ENCODE measurements at regions not wholly inside any gene's neighbourhood (a gene's known extent, or its start where the extent isn't known, plus 50 kb on each side); places are given as distances from the start of the nearest gene placed in this dataset.

GRCh38 chr17:51395621-51396020 lies 135.3 kb downstream of the UTP18 start:
- no peak overlapping the region for H3K4me3 ChIP-seq
- TF ChIP-seq POLR2AphosphoS5 (IDR thresholded peaks at IDR 0.05) = no peak
- no peaks in the 10 kb centered on the region for H3K9me3 ChIP-seq
- no peaks in the 10 kb centered on the region for H3K4me1 ChIP-seq
- intact Hi-C loops (cut with DNase I; ENCODE audit: low total_unique reads) = no loop called here
- WGBS, 5 donors = 87 to 95% (median 88%) methylated on average over 6 of the region's 6 CpGs
- no peaks in the 10 kb centered on the region for H3K36me3 ChIP-seq
- no peak for DNase-seq
- H3K27me3 ChIP-seq (replicated peaks in 1 of 7) = peaks cover 0 to 7% (median 0%) of the 10 kb centered on the region in 7 donors
- no peak overlapping the region for H3K27ac ChIP-seq

GRCh38 chr17:51397361-51398127 lies 137.2 kb downstream of the UTP18 start:
- WGBS, 5 donors = 70 to 83% (median 72%) methylated on average over 8 of the region's 8 CpGs
- H3K27ac ChIP-seq = no peak overlapping the region
- no peak for DNase-seq
- H3K4me3 ChIP-seq = no peak overlapping the region
- H3K9me3 ChIP-seq = no peaks in the 10 kb centered on the region
- H3K4me1 ChIP-seq = no peaks in the 10 kb centered on the region
- intact Hi-C loops (cut with DNase I; ENCODE audit: low total_unique reads) = no loop called here
- H3K36me3 ChIP-seq = no peaks in the 10 kb centered on the region
- TF ChIP-seq POLR2AphosphoS5 (IDR thresholded peaks at IDR 0.05) = no peak
- no peak for TF ChIP-seq POLR2A (IDR thresholded peaks at IDR 0.05)
- TF ChIP-seq, protein P1, sequence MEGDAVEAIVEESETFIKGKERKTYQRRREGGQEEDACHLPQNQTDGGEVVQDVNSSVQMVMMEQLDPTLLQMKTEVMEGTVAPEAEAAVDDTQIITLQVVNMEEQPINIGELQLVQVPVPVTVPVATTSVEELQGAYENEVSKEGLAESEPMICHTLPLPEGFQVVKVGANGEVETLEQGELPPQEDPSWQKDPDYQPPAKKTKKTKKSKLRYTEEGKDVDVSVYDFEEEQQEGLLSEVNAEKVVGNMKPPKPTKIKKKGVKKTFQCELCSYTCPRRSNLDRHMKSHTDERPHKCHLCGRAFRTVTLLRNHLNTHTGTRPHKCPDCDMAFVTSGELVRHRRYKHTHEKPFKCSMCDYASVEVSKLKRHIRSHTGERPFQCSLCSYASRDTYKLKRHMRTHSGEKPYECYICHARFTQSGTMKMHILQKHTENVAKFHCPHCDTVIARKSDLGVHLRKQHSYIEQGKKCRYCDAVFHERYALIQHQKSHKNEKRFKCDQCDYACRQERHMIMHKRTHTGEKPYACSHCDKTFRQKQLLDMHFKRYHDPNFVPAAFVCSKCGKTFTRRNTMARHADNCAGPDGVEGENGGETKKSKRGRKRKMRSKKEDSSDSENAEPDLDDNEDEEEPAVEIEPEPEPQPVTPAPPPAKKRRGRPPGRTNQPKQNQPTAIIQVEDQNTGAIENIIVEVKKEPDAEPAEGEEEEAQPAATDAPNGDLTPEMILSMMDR (IDR thresholded peaks at IDR 0.05 in 8 of 11, conservative IDR thresholded peaks at IDR 0.05 in 3 of 11) = no peak
- H3K27me3 ChIP-seq (replicated peaks in 1 of 7) = peaks cover 0 to 4% (median 0%) of the 10 kb centered on the region in 7 donors

DNA sequence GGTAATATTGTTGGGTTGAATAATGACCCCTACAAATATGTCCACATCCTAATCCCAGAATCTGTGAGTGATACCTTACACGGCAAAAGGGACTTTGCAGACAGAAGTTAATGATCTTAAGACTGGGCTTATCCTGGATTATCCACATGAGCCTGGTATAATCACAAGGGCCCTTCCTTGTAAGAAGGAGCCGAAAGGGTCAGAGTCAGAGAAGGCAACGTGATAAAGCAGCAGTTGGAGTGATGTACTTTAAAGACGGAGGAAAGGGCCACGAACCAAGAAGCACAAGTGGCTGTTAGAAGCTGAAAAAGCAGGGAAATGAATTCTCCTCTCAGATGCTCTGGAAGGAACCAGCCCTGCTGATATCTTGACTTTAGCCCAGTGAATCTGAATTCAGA lies 137.8 kb downstream of the UTP18 start:
- no peak overlapping the region for H3K27ac ChIP-seq
- H3K27me3 ChIP-seq (replicated peaks in 1 of 7) = peaks cover 0 to 4% (median 0%) of the 10 kb centered on the region in 7 donors
- no peaks in the 10 kb centered on the region for H3K4me1 ChIP-seq
- WGBS, 5 donors = 70 to 91% (median 84%) methylated on average over 5 of the region's 5 CpGs
- no peak for DNase-seq
- intact Hi-C loops (cut with DNase I; ENCODE audit: low total_unique reads) = no loop called here
- H3K36me3 ChIP-seq = no peaks in the 10 kb centered on the region
- no peak for TF ChIP-seq POLR2AphosphoS5 (IDR thresholded peaks at IDR 0.05)
- TF ChIP-seq, protein P1 (IDR thresholded peaks at IDR 0.05 in 8 of 11, conservative IDR thresholded peaks at IDR 0.05 in 3 of 11) = no peak
- TF ChIP-seq POLR2A (IDR thresholded peaks at IDR 0.05) = no peak
- H3K9me3 ChIP-seq = no peaks in the 10 kb centered on the region
- no peak overlapping the region for H3K4me3 ChIP-seq

- intact Hi-C loops (cut with DNase I; ENCODE audit: low total_unique reads) = no loop called here
- Histone ChIP-seq H3K9me3 (no peaks in the 10 kb centered on the region), H3K27me3 (replicated peaks in 1 of 7) (peaks cover 0 to 4% (median 0%) of the 10 kb centered on the region in 7 donors), H3K4me3 (no peak overlapping the region), H3K4me1 (no peaks in the 10 kb centered on the region), H3K36me3 (no peaks in the 10 kb centered on the region), H3K27ac (no peak overlapping the region)
- no peak for DNase-seq
- TF ChIP-seq POLR2AphosphoS5 (IDR thresholded peaks at IDR 0.05) (no peak), POLR2A (IDR thresholded peaks at IDR 0.05) (no peak)
- TF ChIP-seq, protein P1 (IDR thresholded peaks at IDR 0.05 in 8 of 11, conservative IDR thresholded peaks at IDR 0.05 in 3 of 11) = no peak
- WGBS, 5 donors = 62 to 74% (median 68%) methylated on average over 4 of the region's 4 CpGs
These were observed 138.3 kb downstream of the UTP18 start for GRCh38 chr17:51398687-51399086.

Measured in spleen (tissue), 11 donors.